Neural progenitor cell (in vitro differentiated cells): ENCODE measurements at regions not wholly inside any gene's neighbourhood (a gene's known extent, or its start where the extent isn't known, plus 50 kb on each side); places are given as distances from the start of the nearest gene placed in this dataset.
A peak's percentile ranks its signal among the peaks of the same experiment; 100 is the strongest.

Experiments used
- DNase-seq: peaks from one replicate; pipeline ENCODE4 v3.0.0-alpha.2; 2016; ENCODE audit warnings: low spot score
- H2AFZ ChIP-seq: fragments of 200-600 bp; sonication (generic); replicated peaks from 2 replicates; pipeline ENCODE4 v1.6.1; 2016; ENCODE audit warnings: antibody characterized with exemption
- H3F3A ChIP-seq: fragments of 200-600 bp; sonication (generic); 2 replicates; pipeline ENCODE4 v1.6.1; 2016; ENCODE audit warnings: antibody characterized with exemption, low read depth
- H3K27ac ChIP-seq: fragments of 200-600 bp; sonication (generic); 2 replicates; pipeline ENCODE4 v1.5.1; 2016; ENCODE audit warnings: mild to moderate bottlenecking
- H3K27me3 ChIP-seq: fragments of 200-600 bp; sonication (generic); 2 replicates; pipeline ENCODE4 v1.6.1; 2016; ENCODE audit warnings: mild to moderate bottlenecking, moderate library complexity
- H3K36me3 ChIP-seq: fragments of 200-600 bp; sonication (generic); 2 replicates; pipeline ENCODE4 v1.5.1; 2016
- H3K4me1 ChIP-seq: fragments of 200-600 bp; sonication (generic); 2 replicates; pipeline ENCODE4 v1.6.1; 2016; ENCODE audit warnings: mixed run types
- H3K4me2 ChIP-seq: fragments of 200-600 bp; sonication (generic); 2 replicates; pipeline ENCODE4 v1.6.1; 2016
- H3K4me3 ChIP-seq: fragments of 200-600 bp; sonication (generic); 2 replicates; pipeline ENCODE4 v1.5.1; 2016
- H3K79me2 ChIP-seq: fragments of 200-600 bp; sonication (generic); 2 replicates; pipeline ENCODE4 v1.6.1; 2016; ENCODE audit warnings: low read depth
- H3K9ac ChIP-seq: fragments of 200-600 bp; sonication (generic); 2 replicates; pipeline ENCODE4 v1.6.1; 2016
- H3K9me3 ChIP-seq: fragments of 200-600 bp; sonication (generic); 2 replicates; pipeline ENCODE4 v1.5.1; 2016; ENCODE audit warnings: low read depth
- H4K20me1 ChIP-seq: fragments of 200-600 bp; sonication (generic); 2 replicates; pipeline ENCODE4 v1.6.1; 2016; ENCODE audit warnings: low read depth
- H3K27ac Mint-ChIP-seq: 3 replicates; pipeline ENCODE4 v1.8.0; 2021; ENCODE audit warnings: mixed read lengths
- H3K27me3 Mint-ChIP-seq: 2 replicates; pipeline ENCODE4 v1.8.0; 2022; ENCODE audit warnings: low read depth, mild to moderate bottlenecking, inconsistent platforms, moderate library complexity, mixed read lengths; ENCODE audit not compliant: insufficient read depth
- H3K36me3 Mint-ChIP-seq: 3 replicates; pipeline ENCODE4 v1.8.0; 2021; ENCODE audit warnings: mixed read lengths
- H3K4me1 Mint-ChIP-seq: 3 replicates; pipeline ENCODE4 v1.8.0; 2021; ENCODE audit warnings: mixed read lengths
- H3K4me3 Mint-ChIP-seq: 3 replicates; pipeline ENCODE4 v1.8.0; 2021; ENCODE audit warnings: mild to moderate bottlenecking, moderate library complexity, mixed read lengths
- H3K9me3 Mint-ChIP-seq: 3 replicates; pipeline ENCODE4 v1.8.0; 2020; ENCODE audit warnings: mixed read lengths
- CTCF ChIP-seq: fragments of 200-600 bp; sonication (generic); IDR thresholded peaks from 2 replicates; pipeline ENCODE4 v1.5.1; 2017; ENCODE audit warnings: antibody characterized with exemption, mild to moderate bottlenecking
- EZH2 ChIP-seq: fragments of 200-600 bp; sonication (generic); IDR thresholded peaks from 2 replicates; pipeline ENCODE4 v1.6.1; 2017; ENCODE audit warnings: antibody characterized with exemption, mild to moderate bottlenecking, moderate library complexity
- EZH2phosphoT487 ChIP-seq: fragments of 200-600 bp; sonication (generic); IDR thresholded peaks from 2 replicates; pipeline ENCODE4 v1.6.1; 2017; ENCODE audit warnings: antibody characterized with exemption

DNA sequence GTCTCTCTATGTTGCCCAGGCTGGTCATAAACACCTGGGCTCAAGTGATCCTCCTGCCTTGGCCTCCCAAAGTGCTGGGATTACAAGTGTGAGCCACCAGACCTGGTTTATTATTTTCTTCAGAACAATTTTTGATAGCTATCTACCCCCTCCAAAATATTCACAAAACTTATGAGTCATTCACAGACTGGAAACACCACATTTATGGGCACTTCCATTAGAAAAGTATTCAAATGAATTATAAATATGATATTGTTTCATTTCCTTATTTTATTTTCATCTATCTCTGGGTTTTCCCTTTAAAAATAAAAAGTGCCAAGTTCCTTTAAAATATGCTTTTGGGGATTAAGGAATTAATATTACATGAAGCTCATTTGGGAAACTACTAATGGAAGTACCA is 58.8 kb upstream of the MSTN start:
- Histone ChIP-seq H2AFZ (no peak overlapping the region), H3K9me3 (no peaks in the 10 kb centered on the region), H4K20me1 (no peaks in the 10 kb centered on the region), H3K4me1 (no peaks in the 10 kb centered on the region), H3K4me3 (no peak overlapping the region), H3K9ac (no peak overlapping the region), H3K36me3 (no peaks in the 10 kb centered on the region), H3K4me2 (no peak overlapping the region), H3F3A (peaks cover 3% of the 10 kb centered on the region), H3K79me2 (no peaks in the 10 kb centered on the region), H3K27ac (no peak overlapping the region), H3K27me3 (no peaks in the 10 kb centered on the region)
- TF ChIP-seq EZH2phosphoT487 (no peak), EZH2 (no peak), CTCF (no peak)
- Mint-ChIP-seq H3K9me3 (no peaks in the 10 kb centered on the region), H3K27ac (no peak overlapping the region), H3K27me3 (no peaks in the 10 kb centered on the region), H3K4me1 (peaks cover 3% of the 10 kb centered on the region), H3K36me3 (no peaks in the 10 kb centered on the region), H3K4me3 (no peak overlapping the region)
- no peak for DNase-seq

- H3K4me3 Mint-ChIP-seq, result no peak overlapping the region
- H3K27ac Mint-ChIP-seq, result no peak overlapping the region
- DNase-seq, result no peak
Observed at GRCh38 chr2:190119923-190120590, 57.5 kb upstream of the MSTN start.

GRCh38 chr2:190119257-190119656 is 56.7 kb upstream of the MSTN start:
- Mint-ChIP-seq H3K9me3 (no peaks in the 10 kb centered on the region), H3K4me1 (peaks cover 3% of the 10 kb centered on the region), H3K27ac (no peak overlapping the region), H3K4me3 (no peak overlapping the region), H3K27me3 (no peaks in the 10 kb centered on the region), H3K36me3 (no peaks in the 10 kb centered on the region)
- Histone ChIP-seq H3K79me2 (no peaks in the 10 kb centered on the region), H2AFZ (peak overlapping the region; percentile 98), H3K4me3 (peak overlapping the region; percentile 38), H4K20me1 (no peaks in the 10 kb centered on the region), H3K9ac (no peak overlapping the region), H3K36me3 (no peaks in the 10 kb centered on the region), H3F3A (peaks cover 3% of the 10 kb centered on the region), H3K4me1 (no peaks in the 10 kb centered on the region), H3K4me2 (peak overlapping the region; percentile 64), H3K27ac (no peak overlapping the region), H3K27me3 (no peaks in the 10 kb centered on the region), H3K9me3 (no peaks in the 10 kb centered on the region)
- peak; percentile 59 for DNase-seq
- TF ChIP-seq EZH2 (no peak), CTCF (no peak), EZH2phosphoT487 (no peak)

More at GRCh38 chr2:190119923-190120590, 57.5 kb upstream of the MSTN start:
- Mint-ChIP-seq H3K27me3 (no peaks in the 10 kb centered on the region), H3K4me1 (peaks cover 3% of the 10 kb centered on the region), H3K36me3 (no peaks in the 10 kb centered on the region), H3K9me3 (no peaks in the 10 kb centered on the region)
- no peaks in the 10 kb centered on the region for H3K79me2 ChIP-seq
- H3F3A ChIP-seq, result peaks cover 3% of the 10 kb centered on the region
- H3K27ac ChIP-seq, result no peak overlapping the region
- TF ChIP-seq EZH2 (no peak), EZH2phosphoT487 (no peak), CTCF (no peak)
- peak overlapping the region; percentile 64 for H3K4me2 ChIP-seq
- H3K4me3 ChIP-seq, result no peak overlapping the region
- no peaks in the 10 kb centered on the region for H3K27me3 ChIP-seq
- H3K4me1 ChIP-seq, result no peaks in the 10 kb centered on the region
- H3K36me3 ChIP-seq, result no peaks in the 10 kb centered on the region
- H3K9me3 ChIP-seq, result no peaks in the 10 kb centered on the region
- H4K20me1 ChIP-seq, result no peaks in the 10 kb centered on the region
- H3K9ac ChIP-seq, result no peak overlapping the region
- peak overlapping the region; percentile 87 for H2AFZ ChIP-seq
